Thyroid gland (tissue), 4 donors: ENCODE measurements at regions not wholly inside any gene's neighbourhood (a gene's known extent, or its start where the extent isn't known, plus 50 kb on each side); places are given as distances from the start of the nearest gene placed in this dataset.

ENCODE experiments used
- POLR2A ChIP-seq, 2 donors: fragments of 450-650 bp; IDR thresholded peaks; one replicate each; pipeline ENCODE4 v1.6.1; 2017; ENCODE audit warnings: antibody characterized with exemption in 2 of 2, mild to moderate bottlenecking in 2 of 2, moderate library complexity in 1 of 2
- TF ChIP-seq, protein P1 (sequence below), 6 experiments: fragments of 200-600 bp in 3 of 6; fragments of 450-650 bp in 3 of 6; sonication (generic) in 3 of 6; IDR thresholded peaks; one replicate each; pipeline ENCODE4 v1.5.1; 2016 to 2019; ENCODE audit warnings: antibody characterized with exemption in 6 of 6, mild to moderate bottlenecking in 2 of 6, inconsistent platforms in 1 of 6, moderate library complexity in 1 of 6

DNA sequence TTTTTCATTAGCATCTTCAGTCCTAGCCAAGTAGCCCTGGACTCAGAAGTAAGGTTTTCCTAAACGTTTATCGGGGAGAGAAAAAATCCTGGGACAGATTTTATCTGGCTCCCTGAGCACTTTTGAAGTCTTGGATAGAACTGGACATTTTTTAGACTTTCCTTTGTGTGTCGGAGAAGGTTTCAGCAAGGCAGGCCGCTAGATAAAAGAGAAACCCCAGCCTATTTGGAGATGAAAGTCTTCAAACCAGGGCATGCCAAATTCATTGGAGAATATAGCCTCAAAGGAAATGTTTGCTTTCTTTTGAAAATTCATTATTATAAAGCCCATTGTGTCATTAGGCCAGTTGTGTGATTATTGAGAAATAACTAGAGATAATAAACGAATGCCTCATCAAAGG is 228.1 kb downstream of the BAMBI start:
- no peak for TF ChIP-seq POLR2A (IDR thresholded peaks at IDR 0.05)
- TF ChIP-seq, protein P1, sequence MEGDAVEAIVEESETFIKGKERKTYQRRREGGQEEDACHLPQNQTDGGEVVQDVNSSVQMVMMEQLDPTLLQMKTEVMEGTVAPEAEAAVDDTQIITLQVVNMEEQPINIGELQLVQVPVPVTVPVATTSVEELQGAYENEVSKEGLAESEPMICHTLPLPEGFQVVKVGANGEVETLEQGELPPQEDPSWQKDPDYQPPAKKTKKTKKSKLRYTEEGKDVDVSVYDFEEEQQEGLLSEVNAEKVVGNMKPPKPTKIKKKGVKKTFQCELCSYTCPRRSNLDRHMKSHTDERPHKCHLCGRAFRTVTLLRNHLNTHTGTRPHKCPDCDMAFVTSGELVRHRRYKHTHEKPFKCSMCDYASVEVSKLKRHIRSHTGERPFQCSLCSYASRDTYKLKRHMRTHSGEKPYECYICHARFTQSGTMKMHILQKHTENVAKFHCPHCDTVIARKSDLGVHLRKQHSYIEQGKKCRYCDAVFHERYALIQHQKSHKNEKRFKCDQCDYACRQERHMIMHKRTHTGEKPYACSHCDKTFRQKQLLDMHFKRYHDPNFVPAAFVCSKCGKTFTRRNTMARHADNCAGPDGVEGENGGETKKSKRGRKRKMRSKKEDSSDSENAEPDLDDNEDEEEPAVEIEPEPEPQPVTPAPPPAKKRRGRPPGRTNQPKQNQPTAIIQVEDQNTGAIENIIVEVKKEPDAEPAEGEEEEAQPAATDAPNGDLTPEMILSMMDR (IDR thresholded peaks at IDR 0.05) = no peak
